SK-N-SH treated with all-trans-retinoic acid at 6 μM for 48 hours (cell line): ENCODE measurements at regions not wholly inside any gene's neighbourhood (a gene's known extent, or its start where the extent isn't known, plus 50 kb on each side); places are given as distances from the start of the nearest gene placed in this dataset.
"Not testable (repeated sequence)": the region's sequence is repeated elsewhere in the genome, so short reads cannot be mapped to it uniquely, and the experiment has no call there.

Experiments
- ATAC-seq: fragments of 200-7000 bp; cut with Tn5 transposase; 3 replicates; pipeline ENCODE4 v1.9.1; 2020; ENCODE audit warnings: mild to moderate bottlenecking, moderate library complexity
- ARNTL ChIP-seq: fragments of 450-650 bp; formaldehyde crosslinking; IDR thresholded peaks from 2 replicates; pipeline ENCODE4 v1.5.0; 2020; ENCODE audit warnings: low read depth, mild to moderate bottlenecking, moderate library complexity, borderline replicate concordance
- BACH2 ChIP-seq: fragments of 250-450 bp; sonication (Bioruptor Pico); IDR thresholded peaks from 2 replicates; pipeline ENCODE4 v1.9.0; 2021; ENCODE audit warnings: mild to moderate bottlenecking, borderline replicate concordance
- CSDC2 ChIP-seq: fragments of 250-450 bp; sonication (Bioruptor Pico); IDR thresholded peaks from 2 replicates; pipeline ENCODE4 v1.5.0; 2020; ENCODE audit warnings: mild to moderate bottlenecking, moderate library complexity
- ESRRG ChIP-seq: fragments of 250-450 bp; sonication (Bioruptor Pico); IDR thresholded peaks from 2 replicates; pipeline ENCODE4 v1.6.1; 2021; ENCODE audit warnings: mild to moderate bottlenecking
- GLIS3 ChIP-seq: fragments of 250-450 bp; sonication (Bioruptor Pico); IDR thresholded peaks from 2 replicates; pipeline ENCODE4 v1.5.0; 2020; ENCODE audit warnings: mild to moderate bottlenecking, moderate library complexity
- PPARA ChIP-seq: fragments of 250-450 bp; sonication (Bioruptor Pico); IDR thresholded peaks from 2 replicates; pipeline ENCODE4 v1.5.0; 2020; ENCODE audit warnings: mild to moderate bottlenecking, borderline replicate concordance
- RARB ChIP-seq: fragments of 250-450 bp; sonication (Bioruptor Pico); IDR thresholded peaks from 2 replicates; pipeline ENCODE4 v1.8.0; 2021; ENCODE audit warnings: mild to moderate bottlenecking, moderate library complexity
- SNAI2 ChIP-seq: fragments of 250-450 bp; sonication (Bioruptor Pico); IDR thresholded peaks from 2 replicates; pipeline ENCODE4 v1.5.0; 2020; ENCODE audit warnings: mild to moderate bottlenecking, moderate library complexity
- TOX ChIP-seq: fragments of 250-450 bp; sonication (Bioruptor Pico); IDR thresholded peaks from 2 replicates; pipeline ENCODE4 v1.8.0; 2021; ENCODE audit warnings: mild to moderate bottlenecking, moderate library complexity, borderline replicate concordance
- ZFP3 ChIP-seq: fragments of 250-450 bp; sonication (Bioruptor Pico); IDR thresholded peaks from 2 replicates; pipeline ENCODE4 v1.5.0; 2020; ENCODE audit warnings: mild to moderate bottlenecking, moderate library complexity
- ZFP30 ChIP-seq: fragments of 450-650 bp; formaldehyde crosslinking; IDR thresholded peaks from 2 replicates; pipeline ENCODE4 v1.5.0; 2022; ENCODE audit warnings: mild to moderate bottlenecking, moderate library complexity
- ZNF565 ChIP-seq: fragments of 450-650 bp; formaldehyde crosslinking; conservative IDR thresholded peaks from 2 replicates; pipeline ENCODE4 v1.5.0; 2020; ENCODE audit warnings: low read depth, mild to moderate bottlenecking, moderate library complexity
- ZNF70 ChIP-seq: fragments of 450-650 bp; formaldehyde crosslinking; IDR thresholded peaks from 2 replicates; pipeline ENCODE4 v1.5.0; 2020; ENCODE audit warnings: mild to moderate bottlenecking, moderate library complexity
- TF ChIP-seq, protein P1 (sequence below): fragments of 250-450 bp; sonication (Bioruptor Pico); IDR thresholded peaks from 2 replicates; pipeline ENCODE4 v1.5.0; 2020; ENCODE audit warnings: mild to moderate bottlenecking, moderate library complexity
- TF ChIP-seq, protein P2 (sequence below): fragments of 250-450 bp; sonication (Bioruptor Pico); IDR thresholded peaks from 2 replicates; pipeline ENCODE4 v1.8.0; 2021; ENCODE audit warnings: low read depth, mild to moderate bottlenecking, moderate library complexity, borderline replicate concordance
- TF ChIP-seq, protein P3 (sequence below): fragments of 250-450 bp; sonication (Bioruptor Pico); IDR thresholded peaks from 2 replicates; pipeline ENCODE4 v1.8.0; 2020; ENCODE audit warnings: mild to moderate bottlenecking, moderate library complexity, borderline replicate concordance
- TF ChIP-seq, protein P4 (sequence below): fragments of 250-450 bp; sonication (Bioruptor Pico); IDR thresholded peaks from 2 replicates; pipeline ENCODE4 v1.5.1; 2020; ENCODE audit warnings: low read depth, mild to moderate bottlenecking, moderate library complexity
- TF ChIP-seq, protein P5 (sequence below): fragments of 250-450 bp; sonication (Bioruptor Pico); IDR thresholded peaks from 2 replicates; pipeline ENCODE4 v1.5.1; 2021; ENCODE audit warnings: mild to moderate bottlenecking, moderate library complexity

DNA sequence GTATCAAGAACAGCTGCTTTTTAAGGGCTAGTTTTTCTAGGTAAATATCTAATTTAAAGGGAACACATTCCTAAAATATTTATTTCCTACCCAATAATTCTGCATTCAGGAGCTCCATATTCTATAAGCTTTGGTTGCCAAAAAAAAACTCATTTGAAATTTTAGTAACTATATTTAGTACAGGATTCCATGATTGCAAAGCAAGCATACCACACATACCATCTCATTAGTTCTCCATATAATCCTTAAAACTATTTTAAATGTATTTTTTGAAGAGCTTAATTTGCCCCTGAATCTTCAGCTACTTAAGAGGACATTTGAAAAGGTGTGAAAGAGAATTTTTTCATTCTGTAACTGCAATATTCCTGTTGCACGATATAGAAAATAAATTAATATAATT, 877.0 kb downstream of the NR2F1-AS1 start:
- no peak for ATAC-seq
- no peak for TF ChIP-seq ZNF70 (CRISPR knock-in tag)
- TF ChIP-seq, protein P1, sequence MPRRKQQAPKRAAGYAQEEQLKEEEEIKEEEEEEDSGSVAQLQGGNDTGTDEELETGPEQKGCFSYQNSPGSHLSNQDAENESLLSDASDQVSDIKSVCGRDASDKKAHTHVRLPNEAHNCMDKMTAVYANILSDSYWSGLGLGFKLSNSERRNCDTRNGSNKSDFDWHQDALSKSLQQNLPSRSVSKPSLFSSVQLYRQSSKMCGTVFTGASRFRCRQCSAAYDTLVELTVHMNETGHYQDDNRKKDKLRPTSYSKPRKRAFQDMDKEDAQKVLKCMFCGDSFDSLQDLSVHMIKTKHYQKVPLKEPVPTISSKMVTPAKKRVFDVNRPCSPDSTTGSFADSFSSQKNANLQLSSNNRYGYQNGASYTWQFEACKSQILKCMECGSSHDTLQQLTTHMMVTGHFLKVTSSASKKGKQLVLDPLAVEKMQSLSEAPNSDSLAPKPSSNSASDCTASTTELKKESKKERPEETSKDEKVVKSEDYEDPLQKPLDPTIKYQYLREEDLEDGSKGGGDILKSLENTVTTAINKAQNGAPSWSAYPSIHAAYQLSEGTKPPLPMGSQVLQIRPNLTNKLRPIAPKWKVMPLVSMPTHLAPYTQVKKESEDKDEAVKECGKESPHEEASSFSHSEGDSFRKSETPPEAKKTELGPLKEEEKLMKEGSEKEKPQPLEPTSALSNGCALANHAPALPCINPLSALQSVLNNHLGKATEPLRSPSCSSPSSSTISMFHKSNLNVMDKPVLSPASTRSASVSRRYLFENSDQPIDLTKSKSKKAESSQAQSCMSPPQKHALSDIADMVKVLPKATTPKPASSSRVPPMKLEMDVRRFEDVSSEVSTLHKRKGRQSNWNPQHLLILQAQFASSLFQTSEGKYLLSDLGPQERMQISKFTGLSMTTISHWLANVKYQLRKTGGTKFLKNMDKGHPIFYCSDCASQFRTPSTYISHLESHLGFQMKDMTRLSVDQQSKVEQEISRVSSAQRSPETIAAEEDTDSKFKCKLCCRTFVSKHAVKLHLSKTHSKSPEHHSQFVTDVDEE (CRISPR knock-in tag) = no peak
- no peak for TF ChIP-seq CSDC2 (CRISPR knock-in tag)
- no peak for TF ChIP-seq RARB (CRISPR knock-in tag)
- TF ChIP-seq SNAI2 (CRISPR knock-in tag) = no peak
- TF ChIP-seq, protein P2, sequence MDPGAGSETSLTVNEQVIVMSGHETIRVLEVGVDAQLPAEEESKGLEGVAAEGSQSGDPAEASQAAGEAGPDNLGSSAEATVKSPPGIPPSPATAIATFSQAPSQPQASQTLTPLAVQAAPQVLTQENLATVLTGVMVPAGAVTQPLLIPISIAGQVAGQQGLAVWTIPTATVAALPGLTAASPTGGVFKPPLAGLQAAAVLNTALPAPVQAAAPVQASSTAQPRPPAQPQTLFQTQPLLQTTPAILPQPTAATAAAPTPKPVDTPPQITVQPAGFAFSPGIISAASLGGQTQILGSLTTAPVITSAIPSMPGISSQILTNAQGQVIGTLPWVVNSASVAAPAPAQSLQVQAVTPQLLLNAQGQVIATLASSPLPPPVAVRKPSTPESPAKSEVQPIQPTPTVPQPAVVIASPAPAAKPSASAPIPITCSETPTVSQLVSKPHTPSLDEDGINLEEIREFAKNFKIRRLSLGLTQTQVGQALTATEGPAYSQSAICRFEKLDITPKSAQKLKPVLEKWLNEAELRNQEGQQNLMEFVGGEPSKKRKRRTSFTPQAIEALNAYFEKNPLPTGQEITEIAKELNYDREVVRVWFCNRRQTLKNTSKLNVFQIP (CRISPR knock-in tag) = no peak
- no peak for TF ChIP-seq ARNTL (CRISPR knock-in tag)
- TF ChIP-seq TOX = no peak
- no peak for TF ChIP-seq ZNF565 (CRISPR knock-in tag)
- no peak for TF ChIP-seq BACH2 (CRISPR knock-in tag)
- TF ChIP-seq, protein P3, sequence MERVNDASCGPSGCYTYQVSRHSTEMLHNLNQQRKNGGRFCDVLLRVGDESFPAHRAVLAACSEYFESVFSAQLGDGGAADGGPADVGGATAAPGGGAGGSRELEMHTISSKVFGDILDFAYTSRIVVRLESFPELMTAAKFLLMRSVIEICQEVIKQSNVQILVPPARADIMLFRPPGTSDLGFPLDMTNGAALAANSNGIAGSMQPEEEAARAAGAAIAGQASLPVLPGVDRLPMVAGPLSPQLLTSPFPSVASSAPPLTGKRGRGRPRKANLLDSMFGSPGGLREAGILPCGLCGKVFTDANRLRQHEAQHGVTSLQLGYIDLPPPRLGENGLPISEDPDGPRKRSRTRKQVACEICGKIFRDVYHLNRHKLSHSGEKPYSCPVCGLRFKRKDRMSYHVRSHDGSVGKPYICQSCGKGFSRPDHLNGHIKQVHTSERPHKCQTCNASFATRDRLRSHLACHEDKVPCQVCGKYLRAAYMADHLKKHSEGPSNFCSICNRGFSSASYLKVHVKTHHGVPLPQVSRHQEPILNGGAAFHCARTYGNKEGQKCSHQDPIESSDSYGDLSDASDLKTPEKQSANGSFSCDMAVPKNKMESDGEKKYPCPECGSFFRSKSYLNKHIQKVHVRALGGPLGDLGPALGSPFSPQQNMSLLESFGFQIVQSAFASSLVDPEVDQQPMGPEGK = no peak
- TF ChIP-seq, protein P4, sequence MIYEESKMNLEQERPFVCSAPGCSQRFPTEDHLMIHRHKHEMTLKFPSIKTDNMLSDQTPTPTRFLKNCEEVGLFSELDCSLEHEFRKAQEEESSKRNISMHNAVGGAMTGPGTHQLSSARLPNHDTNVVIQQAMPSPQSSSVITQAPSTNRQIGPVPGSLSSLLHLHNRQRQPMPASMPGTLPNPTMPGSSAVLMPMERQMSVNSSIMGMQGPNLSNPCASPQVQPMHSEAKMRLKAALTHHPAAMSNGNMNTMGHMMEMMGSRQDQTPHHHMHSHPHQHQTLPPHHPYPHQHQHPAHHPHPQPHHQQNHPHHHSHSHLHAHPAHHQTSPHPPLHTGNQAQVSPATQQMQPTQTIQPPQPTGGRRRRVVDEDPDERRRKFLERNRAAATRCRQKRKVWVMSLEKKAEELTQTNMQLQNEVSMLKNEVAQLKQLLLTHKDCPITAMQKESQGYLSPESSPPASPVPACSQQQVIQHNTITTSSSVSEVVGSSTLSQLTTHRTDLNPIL (CRISPR knock-in tag) = no peak
- TF ChIP-seq, protein P5, sequence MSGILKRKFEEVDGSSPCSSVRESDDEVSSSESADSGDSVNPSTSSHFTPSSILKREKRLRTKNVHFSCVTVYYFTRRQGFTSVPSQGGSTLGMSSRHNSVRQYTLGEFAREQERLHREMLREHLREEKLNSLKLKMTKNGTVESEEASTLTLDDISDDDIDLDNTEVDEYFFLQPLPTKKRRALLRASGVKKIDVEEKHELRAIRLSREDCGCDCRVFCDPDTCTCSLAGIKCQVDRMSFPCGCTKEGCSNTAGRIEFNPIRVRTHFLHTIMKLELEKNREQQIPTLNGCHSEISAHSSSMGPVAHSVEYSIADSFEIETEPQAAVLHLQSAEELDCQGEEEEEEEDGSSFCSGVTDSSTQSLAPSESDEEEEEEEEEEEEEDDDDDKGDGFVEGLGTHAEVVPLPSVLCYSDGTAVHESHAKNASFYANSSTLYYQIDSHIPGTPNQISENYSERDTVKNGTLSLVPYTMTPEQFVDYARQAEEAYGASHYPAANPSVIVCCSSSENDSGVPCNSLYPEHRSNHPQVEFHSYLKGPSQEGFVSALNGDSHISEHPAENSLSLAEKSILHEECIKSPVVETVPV (CRISPR knock-in tag) = no peak
- TF ChIP-seq ESRRG (CRISPR knock-in tag) = no peak

DNA sequence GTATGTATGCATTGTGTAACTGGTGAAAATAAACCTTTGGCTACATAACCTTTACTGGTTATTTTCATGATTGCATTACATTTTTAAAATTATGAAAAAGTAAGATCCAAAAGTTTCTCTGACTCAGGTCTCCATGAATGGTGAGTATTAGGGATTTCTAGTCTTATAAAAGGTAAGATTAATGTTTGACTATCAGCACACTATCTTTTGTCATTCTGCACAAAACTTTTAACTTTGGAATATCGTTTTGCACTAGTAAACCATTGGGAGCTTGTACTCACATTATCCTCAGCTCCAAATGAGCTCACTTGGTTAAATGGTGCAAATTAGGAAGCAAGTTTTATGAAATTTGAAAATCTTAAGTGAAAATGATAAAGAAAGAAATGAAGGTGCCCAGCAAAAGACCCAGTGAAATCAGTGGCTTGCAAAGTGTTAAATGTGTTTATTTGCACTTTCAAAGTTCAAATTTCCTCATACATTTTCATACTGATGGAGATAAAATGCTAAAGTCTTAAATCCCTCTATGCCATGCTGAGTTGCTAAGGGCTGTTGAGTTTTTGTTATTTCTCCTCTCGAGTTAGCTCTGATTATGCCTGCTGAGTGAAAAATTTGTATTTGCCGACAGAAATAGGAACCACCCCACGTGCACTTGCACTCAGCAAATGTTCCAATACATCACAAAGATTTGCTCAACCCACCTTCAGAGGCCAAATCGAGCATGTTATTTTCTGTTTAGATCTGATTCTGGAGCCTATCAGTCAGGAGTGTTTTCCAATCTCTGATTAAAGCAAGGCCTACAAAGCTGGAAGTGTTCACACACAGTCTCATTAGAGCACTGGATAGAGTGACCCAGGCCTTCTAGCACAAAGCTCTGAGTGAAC, 885.7 kb downstream of the NR2F1-AS1 start:
- TF ChIP-seq PPARA (CRISPR knock-in tag) (no peak), ZFP30 (CRISPR knock-in tag) (no peak), RARB (CRISPR knock-in tag) (no peak)
- TF ChIP-seq, all 23 proteins: peak for 0
- no peak for ATAC-seq

DNA sequence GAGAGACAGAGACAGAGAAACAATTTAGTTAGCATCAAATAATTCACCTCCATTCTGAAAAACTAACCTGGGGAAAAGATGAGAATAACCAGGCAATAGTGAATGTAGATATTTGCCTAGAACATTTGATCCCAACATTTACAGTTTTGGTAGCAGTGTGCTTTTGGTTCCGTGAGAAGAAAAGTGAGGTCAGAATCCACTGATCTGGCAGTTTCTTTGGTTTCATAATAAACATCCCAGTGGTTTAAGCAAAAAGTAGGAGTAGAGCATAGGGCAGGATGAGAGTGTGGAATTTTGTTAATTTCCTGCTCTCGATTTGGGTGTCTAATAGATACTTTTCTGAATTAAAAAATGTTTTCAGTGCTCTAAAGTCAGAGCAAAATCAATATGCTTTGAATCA, 887.0 kb downstream of the NR2F1-AS1 start:
- TF ChIP-seq, protein P5 (CRISPR knock-in tag) = no peak
- no peak for TF ChIP-seq ZNF565 (CRISPR knock-in tag)
- TF ChIP-seq GLIS3 (CRISPR knock-in tag) = no peak
- TF ChIP-seq BACH2 (CRISPR knock-in tag) = no peak
- TF ChIP-seq CSDC2 (CRISPR knock-in tag) = no peak
- TF ChIP-seq ZFP3 = no peak
- no peak for TF ChIP-seq PPARA (CRISPR knock-in tag)
- no peak for ATAC-seq

DNA sequence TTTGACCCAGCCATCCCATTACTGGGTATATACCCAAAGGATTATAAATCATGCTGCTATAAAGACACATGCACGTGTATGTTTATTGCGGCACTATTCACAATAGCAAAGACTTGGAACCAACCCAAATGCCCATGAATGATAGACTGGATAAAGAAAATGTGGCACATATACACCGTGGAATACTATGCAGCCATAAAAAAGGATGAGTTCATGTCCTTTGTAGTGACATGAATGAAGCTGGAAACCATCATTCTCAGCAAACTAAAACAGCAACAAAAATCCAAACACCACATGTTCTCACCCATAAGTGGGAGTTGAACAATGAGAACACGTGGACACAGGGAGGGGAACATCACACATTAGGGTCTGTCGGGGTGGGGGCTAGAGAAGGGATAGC, 889.1 kb downstream of the NR2F1-AS1 start:
- not testable (repeated sequence) for ATAC-seq
